Fibroblast of skin of left quadriceps (primary cell): ENCODE measurements at regions not wholly inside any gene's neighbourhood (a gene's known extent, or its start where the extent isn't known, plus 50 kb on each side); places are given as distances from the start of the nearest gene placed in this dataset.

Experiments used
- DNase-seq, 2 experiments: peaks; one replicate each; pipeline ENCODE4 v3.0.0-alpha.2; 2013; ENCODE audit warnings: low read depth in 2 of 2

GRCh38 chr1:119302011-119302410 is 66.6 kb upstream of the HAO2 start:
- no peak for DNase-seq

DNA sequence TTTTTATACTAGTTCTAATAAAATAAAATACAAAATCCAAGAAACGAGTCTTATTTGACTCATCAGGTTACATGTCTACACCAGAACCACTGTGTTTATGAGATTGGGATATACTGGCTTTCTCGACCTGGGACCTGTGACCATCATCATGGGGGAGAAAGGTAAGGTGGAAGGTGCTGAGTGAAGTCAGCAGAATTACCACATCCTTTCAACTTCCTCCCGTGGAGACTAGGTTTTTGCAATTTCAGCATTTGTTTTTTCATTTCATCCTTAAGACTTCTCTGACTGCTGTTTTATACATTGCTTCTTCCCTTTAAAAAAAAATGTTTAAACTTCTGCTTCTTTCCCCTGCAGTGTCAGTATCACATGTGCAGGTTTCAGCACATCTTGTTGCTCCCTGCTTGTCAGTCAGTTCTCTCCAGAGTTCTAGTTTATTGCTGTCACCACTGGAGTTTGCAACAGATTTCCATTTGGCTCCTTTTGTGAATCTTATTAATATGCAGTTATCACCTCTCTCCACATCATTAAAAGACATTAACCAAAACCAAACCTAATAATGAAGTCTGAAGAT is 60.4 kb upstream of the HAO2 start:
- DNase-seq, result no peak

DNA sequence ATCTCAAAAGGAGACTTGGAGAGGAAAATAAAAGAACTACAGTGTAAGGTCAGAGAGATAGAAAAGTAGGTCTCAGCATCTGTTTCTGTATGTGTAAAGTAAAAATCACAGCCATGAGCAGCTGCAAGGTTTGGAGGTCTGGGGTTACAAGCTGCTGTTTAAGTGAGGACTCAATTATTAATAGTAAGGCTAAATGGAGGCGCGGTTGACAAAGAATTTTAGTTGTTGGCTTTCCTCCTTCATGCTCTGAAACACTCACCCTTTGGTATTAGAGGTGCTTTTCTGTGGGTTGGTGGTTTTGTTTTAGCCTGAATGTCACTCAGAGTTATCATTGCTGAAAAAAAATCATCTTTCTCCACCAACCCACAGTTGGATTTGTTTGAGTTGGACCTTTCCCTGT is 59.8 kb upstream of the HAO2 start:
- no peak for DNase-seq

DNA sequence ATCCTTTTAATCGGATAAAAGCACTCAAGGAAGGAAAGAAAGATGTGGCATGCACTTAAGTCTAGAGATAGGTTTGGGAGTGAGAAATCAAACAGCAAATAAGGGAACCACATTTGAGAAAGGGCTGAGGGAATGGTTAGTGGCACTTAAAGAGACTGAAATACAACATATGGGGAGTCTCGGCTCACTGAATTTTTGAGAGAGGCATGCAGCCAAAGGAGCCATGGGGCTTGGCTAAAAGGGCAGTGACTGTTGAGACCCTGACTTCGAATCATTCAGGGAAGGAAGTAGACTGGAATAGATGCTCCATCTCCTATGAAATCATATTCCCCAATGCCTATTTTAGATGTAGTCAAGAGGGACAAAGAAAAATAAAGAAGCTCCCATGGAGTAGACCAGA is 58.3 kb upstream of the HAO2 start:
- no peak for DNase-seq

DNA sequence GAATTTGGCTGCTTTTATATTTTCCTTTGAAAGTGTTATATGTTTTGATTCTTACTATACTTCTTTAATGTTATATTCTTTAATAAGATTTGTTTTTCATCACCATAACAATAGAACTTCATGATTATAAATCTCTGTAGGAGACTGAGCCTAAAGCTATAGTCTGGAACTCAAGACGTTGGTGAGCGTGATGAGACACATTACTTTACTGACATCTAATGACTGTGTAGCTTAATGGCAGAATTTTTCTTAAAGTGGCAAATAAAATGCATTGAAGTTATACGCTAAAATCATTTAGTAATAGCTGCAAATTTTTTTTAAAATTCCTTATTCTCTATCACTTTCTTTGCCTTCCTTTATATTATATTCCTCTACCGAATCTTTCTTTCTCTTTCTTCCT is 56.1 kb upstream of the HAO2 start:
- DNase-seq, result no peak

GRCh38 chr1:119314001-119314796 is 54.4 kb upstream of the HAO2 start:
- DNase-seq, result no peak

GRCh38 chr1:119316870-119317416 is 51.6 kb upstream of the HAO2 start:
- DNase-seq, result no peak

DNA sequence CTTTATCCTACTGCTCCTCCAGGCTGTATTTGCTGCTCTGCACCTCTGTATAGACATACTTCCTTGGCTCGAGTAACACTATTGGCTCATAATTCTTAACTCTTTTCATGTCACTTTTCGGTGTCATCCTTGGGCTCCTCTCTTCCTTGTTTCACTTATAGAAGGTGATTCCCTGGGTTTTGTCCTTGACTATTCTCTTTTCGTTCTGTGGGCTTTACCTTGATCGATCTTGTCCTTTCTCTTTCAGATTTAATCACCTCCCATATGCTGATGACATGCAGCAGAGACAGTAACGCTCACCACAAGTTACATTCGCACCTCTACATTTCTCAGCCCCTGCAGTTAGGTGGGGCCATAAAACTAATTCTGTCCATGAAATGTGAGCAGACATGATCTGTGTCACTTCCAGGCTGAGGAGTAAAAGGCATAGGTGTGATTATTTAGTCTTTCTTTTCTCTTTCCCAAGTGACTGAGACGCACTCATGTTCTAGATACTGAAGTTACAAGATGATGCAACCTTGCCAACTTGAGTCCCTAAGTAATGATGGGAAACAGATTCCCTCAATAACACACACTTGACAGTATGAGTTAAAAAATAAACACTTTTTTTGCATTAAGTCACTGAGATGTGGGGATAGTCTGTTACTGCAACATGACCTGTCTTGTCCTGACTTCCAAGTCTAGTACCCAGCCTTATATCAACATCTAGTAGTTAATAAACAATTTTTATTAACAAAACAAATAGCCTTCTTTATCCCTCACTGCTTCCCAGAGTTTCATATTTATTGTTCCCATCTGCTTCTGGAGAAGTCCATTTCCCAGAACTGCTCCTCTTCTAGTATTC is 49.9 kb upstream of the HAO2 start:
- no peak for DNase-seq
